Stimulated activated CD4-positive, alpha-beta T cell treated with anti-CD3 and anti-CD28 coated beads, TNF-alpha, amount 100 ng/mL, for 4 hours (primary cell): ENCODE measurements at regions not wholly inside any gene's neighbourhood (a gene's known extent, or its start where the extent isn't known, plus 50 kb on each side); places are given as distances from the start of the nearest gene placed in this dataset.
"Not testable (repeated sequence)": the region's sequence is repeated elsewhere in the genome, so short reads cannot be mapped to it uniquely, and the experiment has no call there.

Experiments
- DNase-seq, 3 experiments: peaks; one replicate each; pipeline ENCODE4 v3.0.0-alpha.2; 2020; ENCODE audit warnings: low read depth in 3 of 3

- DNase-seq = no peak
Observed at GRCh38 chr12:76180401-76181277, 96.2 kb upstream of the NAP1L1 start.

- no peak for DNase-seq
Observed at GRCh38 chr12:76178452-76178851, 94.0 kb upstream of the NAP1L1 start.

- no peak for DNase-seq
Observed at GRCh38 chr12:76177821-76178220, 93.3 kb upstream of the NAP1L1 start.

GRCh38 chr12:76176940-76177339 is 92.5 kb upstream of the NAP1L1 start:
- DNase-seq = no peak

GRCh38 chr12:76175946-76176345 is 91.5 kb upstream of the NAP1L1 start:
- not testable (repeated sequence) for DNase-seq

GRCh38 chr12:76173756-76174155 is 89.3 kb upstream of the NAP1L1 start:
- DNase-seq = no peak

- DNase-seq = peak; percentile 30 to 38 (median 33)
Observed at GRCh38 chr12:76158518-76159321, 74.2 kb upstream of the NAP1L1 start.

- DNase-seq = no peak
Observed at GRCh38 chr12:76156726-76157125, 72.2 kb upstream of the NAP1L1 start.

- DNase-seq = no peak
Observed at GRCh38 chr12:76156314-76156713, 71.8 kb upstream of the NAP1L1 start.

GRCh38 chr12:76155157-76155670 is 70.7 kb upstream of the NAP1L1 start:
- no peak for DNase-seq

- DNase-seq = no peak
Observed at GRCh38 chr12:76153616-76154015, 69.1 kb upstream of the NAP1L1 start.

GRCh38 chr12:76152181-76152807 is 67.8 kb upstream of the NAP1L1 start:
- DNase-seq = no peak

- peak in 2 of 3 experiments; percentile 47 to 58 for DNase-seq
Observed at GRCh38 chr12:76144245-76144549, 59.7 kb upstream of the NAP1L1 start.

GRCh38 chr12:76143343-76144244 is 59.1 kb upstream of the NAP1L1 start:
- no peak for DNase-seq

GRCh38 chr12:76142305-76142704 is 57.8 kb upstream of the NAP1L1 start:
- DNase-seq = no peak

- DNase-seq = no peak
Observed at GRCh38 chr12:76138656-76139055, 54.2 kb upstream of the NAP1L1 start.

- DNase-seq = no peak
Observed at GRCh38 chr12:76137606-76138005, 53.1 kb upstream of the NAP1L1 start.

- no peak for DNase-seq
Observed at GRCh38 chr12:76135456-76135855, 51.0 kb upstream of the NAP1L1 start.
